ENCODE measurements at regions not wholly inside any gene's neighbourhood (a gene's known extent, or its start where the extent isn't known, plus 50 kb on each side); places are given as distances from the start of the nearest gene placed in this dataset.

GRCh38 chr13:76473552-76474134 lies 412.6 kb downstream of the KCTD12 start:
- ChIA-PET POLR2A (no interaction called here), CTCF (interaction anchor here (0.6 to 9.2 kb wide), 22 partner anchors 9 to 789 kb away, joined by 3 to 252 read pairs (median 3); no protein-coding TSS in a partner anchor)
- peak; percentile 12 for DNase-seq (ENCODE audit: low read depth, low spot score)
- no peak overlapping the region for H3K4me3 ChIP-seq (ENCODE audit: low read depth, low read length)
- TF ChIP-seq CTCF (IDR thresholded peaks at IDR 0.05; ENCODE audit: insufficient read depth, low read length, missing control alignments) = peak; percentile 79

DNA sequence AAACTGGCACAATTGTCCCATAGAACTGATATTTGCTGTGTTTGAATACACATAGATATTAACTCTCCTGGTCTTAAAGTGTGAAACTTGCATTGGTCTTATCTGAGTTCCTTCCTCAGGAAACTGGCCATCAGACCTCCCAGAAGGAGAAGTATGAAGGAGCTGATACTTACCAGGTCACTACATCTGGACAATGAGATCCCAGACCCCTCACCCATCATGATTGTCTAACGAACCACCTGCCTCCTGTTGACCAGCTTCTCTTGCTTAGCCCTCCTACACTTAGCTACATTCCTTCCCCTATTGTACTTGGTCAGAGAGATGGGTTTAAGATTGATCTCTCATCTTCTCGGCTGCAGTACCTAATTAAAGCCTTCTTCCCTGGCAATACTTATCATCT lies 413.3 kb downstream of the KCTD12 start:
- ChIA-PET POLR2A (no interaction called here), CTCF (interaction anchor here (0.9 to 9.2 kb wide), 9 partner anchors 432 to 777 kb away, joined by 3 to 252 read pairs (median 4); no protein-coding TSS in a partner anchor)
- no peak for TF ChIP-seq CTCF (IDR thresholded peaks at IDR 0.05; ENCODE audit: insufficient read depth, low read length, missing control alignments)
- DNase-seq (ENCODE audit: low read depth, low spot score) = no peak
- no peak overlapping the region for H3K4me3 ChIP-seq (ENCODE audit: low read depth, low read length)

DNA sequence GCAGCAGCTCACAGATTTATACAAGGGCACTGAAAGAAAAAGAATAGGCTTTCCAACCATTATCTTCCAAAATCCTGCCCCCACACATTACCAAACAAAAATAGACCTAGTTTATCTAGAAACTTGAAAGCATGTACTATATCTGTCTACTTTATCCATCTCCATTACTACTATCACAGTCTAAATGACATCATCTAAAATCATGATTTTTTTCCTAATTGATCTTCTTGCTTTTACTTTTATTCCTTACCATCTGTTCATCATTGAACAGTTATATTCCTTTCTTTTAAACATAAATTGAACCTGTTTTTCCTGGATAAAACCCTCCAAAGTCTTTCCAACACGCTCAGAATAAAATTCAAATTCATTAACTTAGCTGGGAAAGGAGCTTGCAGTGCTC lies 414.7 kb downstream of the KCTD12 start:
- POLR2A ChIA-PET = no interaction called here
- no peak overlapping the region for H3K4me3 ChIP-seq (ENCODE audit: low read depth, low read length)
- CTCF ChIA-PET = interaction anchor here (0.6 to 9.2 kb wide), 7 partner anchors 9 to 601 kb away, joined by 3 to 252 read pairs (median 3); no protein-coding TSS in a partner anchor
- TF ChIP-seq CTCF (IDR thresholded peaks at IDR 0.05; ENCODE audit: insufficient read depth, low read length, missing control alignments) = no peak
- DNase-seq (ENCODE audit: low read depth, low spot score) = no peak

- no peak for TF ChIP-seq CTCF (IDR thresholded peaks at IDR 0.05; ENCODE audit: insufficient read depth, low read length, missing control alignments)
- H3K4me3 ChIP-seq (ENCODE audit: low read depth, low read length) = no peak overlapping the region
- ChIA-PET POLR2A (no interaction called here), CTCF (interaction anchor here (1.2 to 9.2 kb wide), 3 partner anchors 9 to 601 kb away, joined by 3 to 252 read pairs (median 89); no protein-coding TSS in a partner anchor)
- no peak for DNase-seq (ENCODE audit: low read depth, low spot score)
Observed at GRCh38 chr13:76470991-76471390, 415.2 kb downstream of the KCTD12 start.

DNA sequence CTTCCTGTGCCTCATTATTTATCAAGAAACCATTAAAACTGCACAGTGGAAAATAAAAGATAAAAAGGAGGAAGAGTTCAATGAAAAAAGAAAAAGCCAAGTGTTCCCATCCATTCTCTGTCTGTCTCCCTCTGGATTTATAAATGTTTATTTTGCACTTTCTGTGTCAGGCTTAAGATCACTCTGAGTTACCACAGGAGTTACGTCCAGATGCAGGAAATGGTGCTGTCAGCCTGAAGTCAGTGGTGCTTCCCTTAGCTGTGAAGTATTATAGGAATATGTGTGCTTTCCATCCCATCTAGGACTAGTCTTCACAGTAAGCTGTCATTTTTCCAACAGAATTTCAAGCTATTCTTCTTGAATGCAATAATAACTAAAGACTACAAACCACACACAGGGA lies 420.2 kb downstream of the KCTD12 start:
- POLR2A ChIA-PET = interaction anchor here (0.7 kb wide), 1 partner anchor 25 kb away, joined by 3 read pairs; no protein-coding TSS in a partner anchor
- no peak for TF ChIP-seq CTCF (IDR thresholded peaks at IDR 0.05; ENCODE audit: insufficient read depth, low read length, missing control alignments)
- CTCF ChIA-PET = no interaction called here
- DNase-seq (ENCODE audit: low read depth, low spot score) = no peak
- no peak overlapping the region for H3K4me3 ChIP-seq (ENCODE audit: low read depth, low read length)

- CTCF ChIA-PET = interaction anchor here (1.6 kb wide), 1 partner anchor 11 kb away, joined by 6 read pairs; no protein-coding TSS in a partner anchor
- no peak overlapping the region for H3K4me3 ChIP-seq (ENCODE audit: low read depth, low read length)
- TF ChIP-seq CTCF (IDR thresholded peaks at IDR 0.05; ENCODE audit: insufficient read depth, low read length, missing control alignments) = no peak
- DNase-seq (ENCODE audit: low read depth, low spot score) = no peak
- POLR2A ChIA-PET = no interaction called here
Observed at GRCh38 chr13:76463314-76463713, 422.9 kb downstream of the KCTD12 start.

All from AG04449 (cell line).